Esophagus muscularis mucosa (tissue), 4 donors: ENCODE measurements at regions not wholly inside any gene's neighbourhood (a gene's known extent, or its start where the extent isn't known, plus 50 kb on each side); places are given as distances from the start of the nearest gene placed in this dataset.

Source experiments
- DNase-seq: peaks from one replicate; pipeline ENCODE4 v3.0.0-alpha.2; 2017; ENCODE audit errors: extremely low spot score
- H3K27ac ChIP-seq, 4 donors: fragments of 200-600 bp; sonication (generic); replicated peaks in 1 of 4; 1 replicate in 3 of 4; 2 replicates in 1 of 4; pipeline ENCODE4 v1.5.1; 2016 to 2019; ENCODE audit warnings: mild to moderate bottlenecking in 1 of 4
- H3K27me3 ChIP-seq, 4 donors: fragments of 200-600 bp; sonication (generic); one replicate each; pipeline versions ENCODE4 v1.5.1 to v1.6.0; 2016 to 2019
- H3K36me3 ChIP-seq, 4 donors: fragments of 200-600 bp; sonication (generic); one replicate each; pipeline ENCODE4 v1.5.1; 2016 to 2019
- H3K4me1 ChIP-seq, 4 donors: fragments of 200-600 bp; sonication (generic); one replicate each; pipeline ENCODE4 v1.5.1; 2016 to 2019
- H3K4me3 ChIP-seq, 4 donors: fragments of 200-600 bp; sonication (generic); 1 replicate in 2 of 4; 2 replicates in 2 of 4; pipeline ENCODE4 v1.5.1; 2016 to 2019; ENCODE audit warnings: mild to moderate bottlenecking in 4 of 4, moderate library complexity in 1 of 4
- H3K9me3 ChIP-seq, 4 donors: fragments of 200-600 bp; sonication (generic); 1 replicate in 3 of 4; 2 replicates in 1 of 4; pipeline ENCODE4 v1.5.1; 2016 to 2019
- CTCF ChIP-seq, 3 experiments: fragments of 200-600 bp in 2 of 3; fragments of 450-650 bp in 1 of 3; sonication (generic) in 2 of 3; IDR thresholded peaks; one replicate each; pipeline ENCODE4 v1.5.1; 2017 to 2019; ENCODE audit warnings: antibody characterized with exemption in 3 of 3, mild to moderate bottlenecking in 2 of 3, moderate library complexity in 1 of 3
- EP300 ChIP-seq: sonication (generic); formaldehyde crosslinking; IDR thresholded peaks from one replicate; pipeline ENCODE4 v1.6.1; 2017; ENCODE audit warnings: antibody characterized with exemption
- POLR2A ChIP-seq: fragments of 450-650 bp; IDR thresholded peaks from one replicate; pipeline ENCODE4 v1.6.1; 2017; ENCODE audit warnings: antibody characterized with exemption, moderate library complexity, mild to moderate bottlenecking, low read depth
- POLR2AphosphoS5 ChIP-seq, 2 donors: sonication (generic); formaldehyde crosslinking; IDR thresholded peaks; one replicate each; pipeline ENCODE4 v1.6.1; 2017; ENCODE audit warnings: antibody characterized with exemption in 2 of 2
- WGBS: methylation state at CpG from one replicate; pipeline ENCODE4 v1.1.5; 2018; 5-methylcytosine and 5-hydroxymethylcytosine counted together
- intact Hi-C: fragments of 100-400 bp; cut with DNase I; formaldehyde crosslinking; loops from one replicate; pipeline ENCODE4 v1.15.1; 2023

DNA sequence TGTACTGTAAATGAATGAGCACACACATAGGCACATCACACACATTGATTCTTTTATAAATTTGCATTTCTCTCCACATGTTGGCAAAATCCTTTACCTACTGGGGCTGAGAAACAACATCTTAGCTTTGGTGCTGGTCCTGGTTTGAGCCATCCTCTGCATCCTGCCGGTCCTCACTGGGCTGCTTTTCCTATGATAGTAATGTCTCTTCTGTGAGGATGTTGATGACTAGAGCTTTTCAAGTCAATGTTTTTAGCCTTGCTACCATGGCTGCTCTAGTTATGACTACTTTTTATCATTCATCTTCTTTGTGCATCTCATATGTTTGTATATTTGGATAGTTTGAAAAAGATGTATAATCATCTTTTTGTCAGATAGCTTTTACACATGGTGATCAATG is 280.4 kb upstream of the CD180 start:
- intact Hi-C loops = no loop called here
- Histone ChIP-seq H3K9me3 (no peaks in the 10 kb centered on the region), H3K27me3 (no peaks in the 10 kb centered on the region), H3K27ac (peak overlapping the region in 3 of 4 donors; percentile 72 to 78 (median 77)), H3K36me3 (no peaks in the 10 kb centered on the region), H3K4me3 (no peak overlapping the region), H3K4me1 (peaks cover 0 to 26% (median 19%) of the 10 kb centered on the region in 4 donors)
- no peak for DNase-seq
- TF ChIP-seq EP300 (no peak), POLR2AphosphoS5 (IDR thresholded peaks at IDR 0.05) (no peak), CTCF (IDR thresholded peaks at IDR 0.05) (no peak), POLR2A (no peak)
- WGBS = 100% methylated on average over 1 of the region's 1 CpG

DNA sequence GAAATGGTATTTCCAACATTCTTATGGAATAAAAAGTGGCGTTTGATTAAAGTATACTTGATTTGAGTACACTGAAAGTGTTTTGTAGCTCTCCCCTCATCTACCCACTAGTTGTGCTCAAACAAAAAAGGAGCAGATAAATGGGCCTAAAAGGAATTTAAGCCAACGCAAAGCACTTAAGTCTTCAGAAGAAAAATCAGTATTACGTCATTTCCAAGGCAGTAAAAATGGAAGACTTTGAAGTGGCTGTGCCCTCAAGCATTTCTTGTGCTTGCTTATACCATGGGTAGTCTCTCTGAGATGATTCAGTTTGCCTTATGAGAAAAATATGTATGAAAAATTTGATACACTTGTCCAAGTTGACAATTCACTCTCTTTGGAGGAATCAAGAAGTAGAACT is 279.9 kb upstream of the CD180 start:
- Histone ChIP-seq H3K9me3 (no peaks in the 10 kb centered on the region), H3K36me3 (no peaks in the 10 kb centered on the region), H3K27me3 (no peaks in the 10 kb centered on the region), H3K4me1 (peaks cover 0 to 26% (median 19%) of the 10 kb centered on the region in 4 donors), H3K4me3 (no peak overlapping the region), H3K27ac (peak overlapping the region; percentile 64 to 78 (median 74))
- TF ChIP-seq POLR2AphosphoS5 (IDR thresholded peaks at IDR 0.05) (no peak), EP300 (no peak), CTCF (IDR thresholded peaks at IDR 0.05) (no peak), POLR2A (no peak)
- 93% methylated on average over 3 of the region's 3 CpGs for WGBS
- intact Hi-C loops = no loop called here
- DNase-seq = no peak

- Histone ChIP-seq H3K9me3 (peaks cover 0 to 4% (median 1%) of the 10 kb centered on the region in 4 donors), H3K4me3 (peak overlapping the region; percentile 16 to 44 (median 28)), H3K27me3 (no peaks in the 10 kb centered on the region), H3K27ac (peak overlapping the region; percentile 64 to 78 (median 74)), H3K36me3 (no peaks in the 10 kb centered on the region), H3K4me1 (peaks cover 0 to 26% (median 19%) of the 10 kb centered on the region in 4 donors)
- TF ChIP-seq POLR2AphosphoS5 (IDR thresholded peaks at IDR 0.05) (peak; percentile 38 to 73), CTCF (IDR thresholded peaks at IDR 0.05) (no peak), EP300 (peak; percentile 79)
- DNase-seq = no peak
- intact Hi-C loops = no loop called here
- 51% methylated on average over 6 of the region's 6 CpGs for WGBS
Observed at GRCh38 chr5:67475489-67475888, 278.9 kb upstream of the CD180 start.

GRCh38 chr5:67474597-67475238 is 278.1 kb upstream of the CD180 start:
- Histone ChIP-seq H3K4me3 (peak overlapping the region; percentile 16 to 44 (median 28)), H3K27me3 (no peaks in the 10 kb centered on the region), H3K36me3 (no peaks in the 10 kb centered on the region), H3K27ac (peak overlapping the region; percentile 64 to 78 (median 74)), H3K4me1 (peaks cover 0 to 26% (median 19%) of the 10 kb centered on the region in 4 donors), H3K9me3 (peaks cover 0 to 4% (median 1%) of the 10 kb centered on the region in 4 donors)
- TF ChIP-seq CTCF (IDR thresholded peaks at IDR 0.05) (no peak), POLR2A (no peak), EP300 (no peak), POLR2AphosphoS5 (IDR thresholded peaks at IDR 0.05) (no peak)
- intact Hi-C loops = no loop called here
- DNase-seq = no peak
- 94% methylated on average over 8 of the region's 8 CpGs for WGBS
